ENCODE measurements at regions not wholly inside any gene's neighbourhood (a gene's known extent, or its start where the extent isn't known, plus 50 kb on each side); places are given as distances from the start of the nearest gene placed in this dataset.
"Not testable (repeated sequence)": the region's sequence is repeated elsewhere in the genome, so short reads cannot be mapped to it uniquely, and the experiment has no call there.

DNA sequence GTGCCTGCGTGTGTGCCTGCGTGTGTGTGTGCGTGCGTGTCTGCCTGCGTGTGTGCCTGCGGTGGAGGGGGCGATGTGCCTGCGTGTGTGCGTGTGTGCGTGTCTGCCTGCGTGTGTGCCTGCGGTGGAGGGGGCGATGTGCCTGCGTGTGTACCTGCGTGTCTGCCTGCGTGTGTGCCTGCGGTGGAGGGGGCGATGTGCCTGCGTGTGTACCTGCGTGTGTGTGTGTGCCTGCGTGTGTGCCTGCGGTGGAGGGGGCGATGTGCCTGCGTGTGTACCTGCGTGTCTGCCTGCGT lies 116.7 kb upstream of the ZNF516 start:
- TF ChIP-seq, protein P1, sequence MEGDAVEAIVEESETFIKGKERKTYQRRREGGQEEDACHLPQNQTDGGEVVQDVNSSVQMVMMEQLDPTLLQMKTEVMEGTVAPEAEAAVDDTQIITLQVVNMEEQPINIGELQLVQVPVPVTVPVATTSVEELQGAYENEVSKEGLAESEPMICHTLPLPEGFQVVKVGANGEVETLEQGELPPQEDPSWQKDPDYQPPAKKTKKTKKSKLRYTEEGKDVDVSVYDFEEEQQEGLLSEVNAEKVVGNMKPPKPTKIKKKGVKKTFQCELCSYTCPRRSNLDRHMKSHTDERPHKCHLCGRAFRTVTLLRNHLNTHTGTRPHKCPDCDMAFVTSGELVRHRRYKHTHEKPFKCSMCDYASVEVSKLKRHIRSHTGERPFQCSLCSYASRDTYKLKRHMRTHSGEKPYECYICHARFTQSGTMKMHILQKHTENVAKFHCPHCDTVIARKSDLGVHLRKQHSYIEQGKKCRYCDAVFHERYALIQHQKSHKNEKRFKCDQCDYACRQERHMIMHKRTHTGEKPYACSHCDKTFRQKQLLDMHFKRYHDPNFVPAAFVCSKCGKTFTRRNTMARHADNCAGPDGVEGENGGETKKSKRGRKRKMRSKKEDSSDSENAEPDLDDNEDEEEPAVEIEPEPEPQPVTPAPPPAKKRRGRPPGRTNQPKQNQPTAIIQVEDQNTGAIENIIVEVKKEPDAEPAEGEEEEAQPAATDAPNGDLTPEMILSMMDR (IDR thresholded peaks at IDR 0.05; ENCODE audit: extremely low read depth in 1 of 2, insufficient read depth in 1 of 2, low read depth in 1 of 2, low read length in 2 of 2), result not testable (repeated sequence)
- not testable (repeated sequence) for TF ChIP-seq POLR2A (IDR thresholded peaks at IDR 0.05; ENCODE audit: low read depth, low read length); JUN (IDR thresholded peaks at IDR 0.05; ENCODE audit: borderline replicate concordance, insufficient read depth, insufficient read length, low read depth); EZH2 (IDR thresholded peaks at IDR 0.05; ENCODE audit: borderline replicate concordance, low read depth, low read length, severe bottlenecking); POLR2AphosphoS5 (IDR thresholded peaks at IDR 0.05; ENCODE audit: insufficient read depth, low read depth, low read length); GATA2 (IDR thresholded peaks at IDR 0.05; ENCODE audit: insufficient read depth, insufficient read length, low read depth, low read length); FOS (IDR thresholded peaks at IDR 0.05; ENCODE audit: borderline replicate concordance, insufficient read depth, low read length); MYC (IDR thresholded peaks at IDR 0.05; ENCODE audit: low read depth, low read length)
- TF ChIP-seq, protein P2, sequence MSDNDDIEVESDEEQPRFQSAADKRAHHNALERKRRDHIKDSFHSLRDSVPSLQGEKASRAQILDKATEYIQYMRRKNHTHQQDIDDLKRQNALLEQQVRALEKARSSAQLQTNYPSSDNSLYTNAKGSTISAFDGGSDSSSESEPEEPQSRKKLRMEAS (IDR thresholded peaks at IDR 0.05; ENCODE audit: insufficient read depth, insufficient read length), result not testable (repeated sequence)
